HG03103 (cell line): ENCODE measurements at regions not wholly inside any gene's neighbourhood (a gene's known extent, or its start where the extent isn't known, plus 50 kb on each side); places are given as distances from the start of the nearest gene placed in this dataset.

Source experiments
- ATAC-seq: cut with Tn5 transposase; IDR thresholded peaks from one replicate; pipeline ENCODE4 v1.9.1; 2021; ENCODE audit warnings: low read depth; ENCODE audit not compliant: unreplicated experiment

DNA sequence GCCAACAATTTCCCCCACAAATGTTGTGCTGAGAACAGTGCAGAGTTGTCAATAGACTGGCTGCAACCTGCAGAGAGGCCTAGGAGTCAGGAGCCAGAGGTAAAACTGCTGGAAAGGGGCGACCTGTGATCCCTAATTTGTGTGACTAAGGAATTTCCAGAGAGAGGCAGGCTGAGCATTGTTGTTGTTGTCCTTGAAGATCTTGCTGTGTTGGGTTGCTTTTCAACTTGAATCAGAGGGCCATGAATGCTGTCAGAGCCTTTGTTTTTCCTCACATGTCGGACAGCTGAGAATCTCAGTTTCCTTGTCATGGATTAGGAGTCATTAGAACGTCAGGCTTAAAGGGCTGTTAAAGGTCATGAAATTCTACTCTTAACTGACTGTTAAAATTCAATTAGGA lies 134.6 kb upstream of the ASTN2 start:
- no peak for ATAC-seq

DNA sequence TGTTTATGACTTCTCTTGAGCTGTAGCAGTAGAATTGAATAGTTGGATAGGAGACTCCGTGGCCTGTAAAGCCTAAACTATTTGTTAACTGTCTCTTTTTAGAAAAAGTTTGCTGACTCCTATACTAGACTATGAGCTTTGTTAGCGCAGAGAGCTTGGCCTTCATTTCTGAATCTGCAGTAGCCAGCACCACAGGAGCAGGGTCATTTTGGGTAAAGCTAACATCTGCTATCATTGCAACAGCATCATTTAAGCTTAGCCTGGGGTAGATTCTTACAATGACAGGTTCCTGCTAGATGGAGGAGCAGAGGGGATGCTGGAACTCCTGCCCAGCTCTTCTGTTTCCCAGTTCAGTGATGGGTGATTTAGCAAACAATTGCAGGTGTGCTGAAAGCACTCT lies 133.7 kb upstream of the ASTN2 start:
- ATAC-seq: no peak

DNA sequence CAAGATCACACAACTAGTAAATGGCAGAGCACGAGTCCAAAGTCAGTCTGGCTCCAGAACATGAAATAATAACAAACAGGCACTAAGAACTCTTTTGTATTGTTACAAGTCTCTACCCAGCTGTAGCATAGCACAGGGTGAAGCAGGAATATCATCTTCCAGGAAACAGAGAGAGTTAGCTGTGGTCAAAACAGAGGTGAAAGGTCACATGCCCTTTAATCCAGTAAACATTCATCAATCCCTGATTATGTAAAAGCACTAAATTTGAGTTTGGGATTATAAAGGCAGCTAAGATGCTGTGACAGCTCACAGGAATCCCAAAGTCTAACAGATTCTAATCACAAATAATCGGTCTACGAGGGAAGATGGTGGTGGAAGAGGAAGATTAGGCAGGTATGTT lies 133.0 kb upstream of the ASTN2 start:
- ATAC-seq: no peak

DNA sequence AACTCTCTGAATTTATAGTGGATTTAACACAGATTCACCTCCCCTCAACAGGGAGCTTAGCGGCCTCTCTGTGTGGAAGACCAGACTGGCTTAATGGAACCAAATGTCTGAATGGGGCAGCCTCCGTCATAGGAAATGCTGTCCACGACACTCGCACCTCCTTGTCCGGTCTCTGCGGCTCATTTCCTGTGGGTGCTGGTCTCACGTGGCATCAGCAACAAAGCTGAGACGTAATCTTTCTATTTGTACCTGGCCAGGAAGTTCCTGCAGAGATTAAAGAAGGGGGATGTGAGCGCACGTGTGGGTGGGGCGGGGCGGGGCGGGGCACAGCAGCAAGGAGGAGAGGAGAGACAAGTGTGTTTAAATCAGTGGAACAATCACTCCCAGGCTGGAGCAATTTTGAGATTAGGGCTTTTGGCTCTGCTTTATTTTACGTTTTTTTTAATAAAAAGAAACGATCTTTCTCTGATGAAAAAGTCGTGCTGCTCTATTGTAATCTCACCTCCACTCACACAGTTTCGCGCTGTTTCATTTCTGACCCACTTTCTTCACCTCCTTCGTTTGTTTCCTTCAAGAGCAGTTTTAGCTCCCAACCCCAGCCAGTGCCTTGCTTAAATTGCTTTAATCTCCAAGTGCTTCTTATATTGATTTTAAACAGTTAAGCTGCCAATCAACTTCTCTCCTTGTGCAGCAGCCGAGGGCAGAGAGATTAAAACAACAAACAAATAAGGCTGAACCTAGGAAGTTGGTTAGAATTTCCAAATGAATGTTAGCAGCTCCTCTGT lies 132.2 kb upstream of the ASTN2 start:
- no peak for ATAC-seq

DNA sequence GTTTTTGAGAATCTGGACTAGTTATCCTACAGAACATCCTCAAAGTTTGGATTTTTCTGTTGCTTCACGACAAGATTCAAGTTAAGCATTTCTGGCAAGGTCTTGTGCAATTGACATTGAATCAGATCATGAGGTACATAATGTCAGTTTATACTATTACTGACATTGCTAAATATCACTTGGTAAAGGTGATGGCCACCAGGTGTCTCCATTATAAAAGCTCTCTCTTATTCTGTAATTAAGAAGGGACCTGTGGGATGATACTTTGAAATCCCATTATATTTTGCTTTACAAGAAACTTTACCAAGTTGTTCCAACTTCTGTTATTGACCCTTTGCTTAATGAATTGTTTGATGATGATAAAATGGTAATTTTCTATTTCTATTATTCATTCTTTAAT lies 131.0 kb upstream of the ASTN2 start:
- no peak for ATAC-seq

DNA sequence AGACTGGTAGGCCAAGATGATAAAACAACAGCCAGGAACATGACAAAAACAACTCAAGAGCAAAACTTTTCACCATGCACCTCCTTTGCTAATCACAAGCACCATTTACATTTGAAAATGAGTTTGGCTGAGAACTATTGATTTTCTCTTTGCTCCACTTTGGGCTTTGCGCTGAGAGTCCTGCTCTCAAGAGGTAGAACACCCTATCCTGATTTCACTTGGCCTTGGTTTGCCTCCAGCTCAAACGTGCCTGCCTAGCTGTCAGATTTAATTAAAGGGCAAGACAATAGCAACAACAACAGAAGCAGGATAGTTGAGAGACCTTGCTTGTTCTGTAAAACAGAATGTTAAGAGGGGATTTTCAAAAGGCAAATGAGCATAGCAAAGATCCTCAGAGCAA lies 128.2 kb upstream of the ASTN2 start:
- no peak for ATAC-seq

DNA sequence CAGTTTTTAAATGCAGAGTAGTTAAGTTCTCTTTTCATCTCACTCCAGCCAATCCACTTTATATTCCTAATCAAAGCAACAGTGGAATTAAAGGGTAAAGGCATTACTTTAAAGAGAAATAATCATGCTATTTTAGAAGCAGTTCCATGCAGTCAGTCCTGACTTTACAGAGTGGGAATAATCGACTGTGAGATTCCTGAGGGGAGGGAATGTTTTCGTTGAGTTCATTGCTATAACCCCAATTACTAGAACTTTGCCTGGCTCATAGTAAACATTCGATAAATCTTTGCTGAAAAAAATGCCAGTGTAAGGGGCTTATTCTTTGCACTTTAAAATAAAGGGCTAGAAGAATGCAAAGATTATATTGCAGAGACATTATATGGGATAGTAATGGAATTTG lies 127.2 kb upstream of the ASTN2 start:
- no peak for ATAC-seq

DNA sequence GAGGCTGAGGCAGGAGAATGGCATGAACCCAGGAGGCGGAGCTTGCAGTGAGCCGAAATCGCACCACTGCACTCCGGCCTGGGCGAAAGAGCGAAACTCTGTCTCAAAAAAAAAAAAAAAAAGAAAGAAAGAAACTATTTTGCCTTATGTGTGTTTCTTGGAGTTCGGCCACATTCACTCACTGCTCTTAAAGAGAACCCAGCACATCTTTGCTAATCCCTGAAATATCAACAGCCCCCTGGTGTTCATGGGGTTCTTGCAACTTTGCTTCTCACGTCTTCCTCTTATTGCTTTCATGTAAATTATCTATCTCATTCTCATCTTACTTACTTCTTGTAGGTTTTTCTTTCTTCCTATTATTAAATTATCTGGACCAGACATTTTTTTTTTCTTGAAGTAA lies 126.3 kb upstream of the ASTN2 start:
- ATAC-seq: no peak

DNA sequence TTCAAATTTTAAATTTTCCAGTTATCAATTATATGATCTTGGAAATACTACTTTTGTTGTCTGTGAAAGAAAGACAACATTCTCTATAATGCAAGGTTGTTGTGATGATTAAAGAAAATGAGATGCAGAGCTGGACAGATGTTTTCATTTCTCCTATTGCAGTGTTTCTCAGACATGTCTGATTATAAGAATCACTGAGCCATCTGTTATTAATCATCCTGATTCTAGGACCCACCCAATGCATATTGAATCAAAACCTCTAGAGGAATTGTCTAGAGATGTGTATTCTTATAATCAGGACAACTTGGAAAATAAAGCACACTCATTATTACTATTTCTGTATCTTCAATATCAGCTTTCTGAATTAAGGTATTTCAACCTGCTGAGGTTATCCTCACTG lies 121.1 kb upstream of the ASTN2 start:
- no peak for ATAC-seq

DNA sequence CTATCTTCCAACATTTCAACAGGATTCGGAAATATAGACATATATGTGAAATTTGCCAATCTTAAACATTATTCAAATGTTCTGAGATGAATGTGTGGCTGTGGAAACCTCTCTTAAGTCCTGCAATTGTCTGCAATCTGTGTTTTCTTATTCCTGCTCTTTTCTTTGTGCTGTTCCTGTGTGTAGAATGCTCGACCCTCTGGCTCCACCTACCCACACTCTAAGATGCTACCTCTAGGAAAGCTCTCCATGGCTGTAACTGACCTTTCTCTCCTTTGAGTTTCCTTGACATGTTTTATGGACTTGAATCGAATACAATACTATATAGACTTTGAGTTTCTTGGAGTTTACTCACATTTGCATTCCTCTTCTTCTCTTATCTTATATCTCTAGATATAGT lies 120.6 kb upstream of the ASTN2 start:
- ATAC-seq: no peak

DNA sequence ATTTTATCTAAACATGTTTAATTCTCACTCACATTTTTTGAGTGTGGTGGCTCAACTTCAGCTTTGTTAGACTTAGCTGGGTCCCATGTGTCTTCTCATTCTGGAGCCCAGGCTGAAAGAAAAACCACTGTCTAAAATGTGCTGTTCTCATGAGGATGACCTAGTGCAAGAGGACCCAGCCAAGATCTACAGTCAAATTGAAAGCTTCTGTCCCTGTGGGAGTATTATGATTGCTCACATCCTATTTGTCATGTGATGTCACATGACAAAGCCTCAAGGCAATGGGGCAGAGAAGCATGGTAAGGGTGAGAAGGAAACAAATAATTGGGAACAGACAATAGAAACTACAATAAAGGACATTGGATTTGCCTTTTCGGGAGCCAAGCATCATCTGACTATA lies 113.4 kb upstream of the ASTN2 start:
- peak; percentile 49 for ATAC-seq

DNA sequence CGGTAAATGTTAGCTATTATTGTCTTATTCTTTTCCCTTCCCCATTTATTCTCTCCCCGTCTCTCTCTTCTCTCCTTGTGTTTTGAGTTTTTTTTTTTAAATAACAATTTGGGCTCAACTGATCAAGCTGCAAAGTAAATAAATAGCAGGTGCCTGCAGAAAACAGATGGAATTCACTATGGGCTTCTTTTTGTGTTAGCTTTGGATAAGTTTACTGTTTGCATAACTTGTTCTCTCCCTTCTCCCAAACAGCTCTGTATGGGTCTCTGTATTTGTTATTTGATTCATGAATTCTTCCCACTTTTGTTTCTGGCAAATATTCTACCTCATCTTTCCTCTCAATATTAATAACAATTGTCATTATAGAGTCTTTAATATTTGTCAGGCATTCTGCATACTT lies 111.8 kb upstream of the ASTN2 start:
- no peak for ATAC-seq

DNA sequence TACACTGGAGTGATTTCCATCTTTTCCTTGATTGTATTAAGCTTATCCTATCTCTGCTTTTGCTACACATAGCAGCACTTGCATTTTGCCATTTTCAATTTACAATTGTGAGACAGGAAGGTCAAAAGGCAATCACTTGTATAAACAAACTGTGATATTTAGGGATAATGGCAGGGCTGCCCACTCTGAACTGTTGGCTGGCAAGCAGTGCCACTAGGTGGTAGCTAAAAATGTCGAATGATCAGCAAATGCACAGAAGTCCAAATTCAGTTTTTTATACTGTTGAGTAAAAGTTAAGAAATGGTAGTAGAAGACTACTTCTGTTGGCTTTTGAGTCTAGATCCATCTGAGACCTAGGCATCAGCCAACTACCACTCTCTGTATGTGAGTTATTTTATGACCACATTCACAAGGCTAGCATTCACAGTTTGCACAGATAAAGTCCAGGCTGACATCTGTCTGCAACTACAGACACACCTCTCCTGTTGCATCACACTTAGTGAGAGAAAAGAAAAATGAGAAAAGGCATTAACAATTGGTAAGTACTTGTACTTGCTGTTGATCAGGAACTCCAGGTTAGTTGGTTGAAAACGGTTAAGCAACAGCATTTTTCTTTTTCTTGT lies 108.8 kb upstream of the ASTN2 start:
- ATAC-seq: no peak

DNA sequence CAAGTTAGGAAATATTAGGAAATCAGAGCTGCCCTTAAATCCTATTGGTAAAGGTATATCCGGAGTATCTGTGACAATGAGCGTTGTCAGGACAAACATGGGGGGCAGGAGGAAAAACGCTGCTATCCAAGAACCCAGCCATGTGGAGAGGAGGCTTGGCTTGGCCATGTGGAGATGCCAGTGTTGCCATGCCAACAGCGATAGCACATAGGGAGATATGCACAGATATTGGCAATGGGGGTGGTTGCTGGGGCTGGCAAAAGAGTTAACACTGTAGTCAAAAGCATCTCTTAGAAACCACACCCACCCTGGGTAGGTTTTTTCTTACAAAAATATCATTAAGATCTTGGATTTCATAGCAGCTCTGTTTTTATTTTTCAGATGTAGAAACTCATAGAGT lies 106.4 kb upstream of the ASTN2 start:
- no peak for ATAC-seq

DNA sequence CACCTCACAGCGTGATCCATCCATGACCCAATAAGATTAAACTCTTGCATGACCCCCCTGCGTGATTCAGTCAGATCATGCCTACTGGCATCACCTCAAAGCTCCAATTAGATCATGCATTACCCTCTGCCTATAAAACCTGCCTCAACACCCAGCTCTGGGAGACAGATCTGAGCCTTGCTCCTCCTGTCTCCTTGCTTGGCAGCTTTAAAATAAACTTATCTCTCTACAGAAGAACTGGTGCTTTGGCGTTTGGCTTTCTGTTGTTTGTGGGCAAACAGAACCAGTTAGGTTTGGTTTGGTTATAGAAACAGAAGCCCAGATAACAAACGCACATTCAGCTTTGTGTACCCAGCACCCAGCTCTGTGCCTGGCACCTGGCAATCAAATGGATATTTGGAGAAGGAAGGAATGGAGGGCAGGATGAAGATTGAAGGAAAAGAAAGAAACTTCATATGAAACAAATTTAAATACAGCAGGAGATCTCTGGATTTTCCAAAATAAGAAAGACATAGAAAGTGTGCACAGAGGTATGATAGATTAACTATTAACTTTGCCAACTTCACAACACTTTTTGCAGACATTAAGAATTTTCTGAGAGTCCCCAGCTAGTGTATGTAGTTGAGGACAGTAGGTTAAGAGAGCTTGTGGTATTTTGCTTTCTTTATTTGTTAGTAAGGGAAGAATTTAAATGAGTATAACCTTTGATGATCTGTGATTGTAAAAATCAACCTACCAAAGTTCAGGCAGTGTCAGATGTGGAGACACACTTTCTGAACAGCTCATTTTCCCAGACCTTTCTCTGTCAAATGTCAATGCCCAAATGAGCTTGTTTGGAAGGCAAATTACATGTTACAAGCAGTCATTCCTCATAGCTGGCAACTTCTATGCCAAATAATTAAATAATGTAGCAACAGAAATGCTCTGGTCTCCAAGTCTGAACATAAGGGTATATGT lies 102.1 kb upstream of the ASTN2 start:
- ATAC-seq: no peak

DNA sequence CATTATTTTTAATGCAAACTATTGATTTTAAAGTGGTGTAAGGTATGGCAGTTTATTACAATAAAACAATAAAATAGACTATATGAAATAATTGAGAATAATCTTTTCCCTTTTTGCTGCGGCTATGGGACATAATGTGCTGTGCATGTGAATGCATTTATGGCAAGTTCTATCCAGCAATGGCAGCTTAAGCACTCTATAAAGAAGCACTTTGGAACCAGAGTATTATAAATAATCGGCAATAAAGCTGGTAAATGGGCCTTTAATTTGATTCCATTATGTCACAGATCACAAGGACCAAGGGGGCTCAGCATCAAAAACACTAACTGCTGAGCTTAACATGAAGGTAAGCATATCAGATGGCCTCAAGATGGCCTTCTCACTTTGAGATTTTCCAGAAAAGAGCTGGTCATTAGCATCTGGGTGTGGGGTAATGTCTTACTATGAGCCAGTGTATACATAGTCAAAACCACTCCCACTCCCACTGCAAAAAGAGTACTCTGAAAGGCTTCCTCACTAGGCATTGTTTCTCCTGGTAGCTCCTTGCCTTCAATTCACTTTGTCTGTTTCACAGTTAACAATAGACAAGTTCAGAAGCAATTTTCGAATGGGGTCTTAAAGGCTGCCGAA lies 97.1 kb upstream of the ASTN2 start:
- ATAC-seq: no peak

DNA sequence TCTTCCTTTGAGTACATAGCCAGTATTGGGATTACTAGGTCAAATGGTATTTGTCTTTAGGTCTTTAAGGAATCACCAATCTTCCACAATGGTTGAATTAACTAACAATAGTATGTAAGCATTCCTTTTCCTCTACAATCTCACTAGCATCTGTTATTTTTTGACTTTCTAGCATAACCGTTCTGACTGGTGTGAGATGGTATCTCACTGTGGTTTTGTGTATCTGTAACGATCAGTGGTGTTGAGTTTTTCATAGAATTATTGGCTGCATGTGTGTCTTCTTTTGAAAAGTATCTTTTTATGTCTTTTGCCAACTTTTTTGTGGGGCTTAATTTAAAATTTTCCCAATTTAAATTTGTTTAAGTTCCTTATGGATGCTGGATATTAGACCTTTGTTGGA lies 81.5 kb upstream of the ASTN2 start:
- ATAC-seq: no peak

DNA sequence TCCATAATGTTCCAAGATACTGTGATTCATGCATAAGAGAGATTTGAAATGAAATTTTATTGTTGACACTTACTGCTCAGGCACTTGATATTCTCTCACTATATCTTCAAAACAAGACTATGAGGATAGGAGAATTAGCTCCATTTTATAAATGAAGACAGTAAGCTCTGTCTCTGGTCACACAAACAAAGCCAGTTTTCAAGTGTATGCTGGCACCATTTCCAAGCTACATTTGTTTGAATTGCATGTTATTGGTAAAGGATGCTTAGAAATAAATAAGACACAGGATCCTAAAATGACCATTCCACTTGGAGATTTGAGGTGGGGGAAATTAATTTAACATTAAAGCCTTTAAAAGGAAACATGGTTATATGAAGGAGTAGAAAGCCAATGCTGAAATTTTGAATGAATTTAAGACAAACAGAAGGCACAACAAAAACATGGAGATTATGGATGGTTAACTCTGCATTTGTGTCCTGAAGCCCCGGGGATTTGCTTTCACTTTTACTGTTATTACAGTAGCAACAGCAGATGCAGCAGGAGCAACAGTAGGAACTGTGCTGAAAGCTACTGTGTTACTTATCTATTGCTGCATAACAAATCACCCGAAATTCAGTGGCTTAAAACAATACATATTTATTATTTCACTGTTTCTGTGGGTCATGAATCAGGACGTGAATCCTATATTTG lies 79.7 kb upstream of the ASTN2 start:
- ATAC-seq: no peak

DNA sequence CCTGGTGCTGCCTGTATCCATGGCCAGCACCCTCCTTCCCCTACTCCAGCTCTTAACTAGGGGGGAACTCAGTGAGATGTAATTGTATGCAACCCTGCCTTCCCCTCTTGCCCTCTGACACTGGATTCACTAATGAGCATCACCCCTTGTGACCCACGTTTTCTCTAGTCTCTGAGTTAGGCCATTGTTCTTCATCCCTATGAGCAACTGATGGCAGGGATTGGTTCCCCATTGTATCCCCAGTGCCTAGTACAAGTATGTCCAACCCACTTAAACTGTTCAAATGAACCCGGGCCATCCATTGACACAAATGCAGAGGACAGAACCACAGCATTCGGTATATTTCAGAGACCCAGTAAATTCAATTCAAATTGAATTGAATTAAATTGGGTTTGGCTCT lies 77.6 kb upstream of the ASTN2 start:
- no peak for ATAC-seq

DNA sequence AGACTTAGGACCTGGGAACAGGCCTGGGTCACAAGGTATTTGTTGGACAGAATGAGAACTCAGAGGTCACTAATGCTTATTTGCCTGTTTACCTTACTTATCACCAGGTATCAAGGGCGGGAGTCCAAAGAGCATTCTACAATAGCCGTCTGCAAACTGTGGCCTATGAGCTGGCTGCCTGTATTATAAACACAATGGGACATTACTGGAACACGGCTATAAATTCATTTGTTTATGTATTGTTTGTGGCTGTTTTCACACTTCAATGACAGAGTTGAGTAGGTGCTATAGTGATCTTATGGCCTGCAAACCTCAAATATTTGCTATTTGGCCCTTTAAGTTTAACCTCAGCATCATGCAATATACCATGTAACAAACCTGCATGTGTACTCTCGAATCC lies 76.6 kb upstream of the ASTN2 start:
- no peak for ATAC-seq
